A673 (cell line): ENCODE measurements at regions not wholly inside any gene's neighbourhood (a gene's known extent, or its start where the extent isn't known, plus 50 kb on each side); places are given as distances from the start of the nearest gene placed in this dataset.

Experiments used
- CTCF ChIP-seq: fragments of 300-800, 200-600 bp; sonication (generic); conservative IDR thresholded peaks from 2 replicates; pipeline ENCODE4 v1.5.1; 2017; ENCODE audit warnings: low read depth, mild to moderate bottlenecking, antibody characterized with exemption, low read length, moderate library complexity, mixed read lengths
- EZH2 ChIP-seq: fragments of 200-600 bp; sonication (generic); IDR thresholded peaks from 2 replicates; pipeline ENCODE4 v1.6.1; 2017; ENCODE audit warnings: borderline replicate concordance, low read depth, mild to moderate bottlenecking, mixed read lengths, antibody characterized with exemption, low read length; ENCODE audit not compliant: poor library complexity, severe bottlenecking

GRCh38 chr11:122584670-122585069, 70.9 kb upstream of the UBASH3B start:
- TF ChIP-seq CTCF (no peak), EZH2 (no peak)
